Lower lobe of right lung (tissue), 2 donors: ENCODE measurements at regions not wholly inside any gene's neighbourhood (a gene's known extent, or its start where the extent isn't known, plus 50 kb on each side); places are given as distances from the start of the nearest gene placed in this dataset.

Experiments
- ATAC-seq, 2 donors: fragments of 200-7000 bp; cut with Tn5 transposase; one replicate each; pipeline ENCODE4 v1.9.1; 2020 to 2022; ENCODE audit warnings: mild to moderate bottlenecking in 2 of 2, moderate library complexity in 2 of 2
- DNase-seq: peaks from one replicate; pipeline ENCODE4 v3.0.0-alpha.2; 2020
- H3K27ac ChIP-seq: fragments of 200-600 bp; one replicate; pipeline ENCODE4 v1.8.0; 2022
- H3K27me3 ChIP-seq: fragments of 200-600 bp; one replicate; pipeline ENCODE4 v1.8.0; 2022; ENCODE audit warnings: low read depth
- H3K36me3 ChIP-seq: fragments of 200-600 bp; one replicate; pipeline ENCODE4 v1.8.0; 2022; ENCODE audit warnings: mild to moderate bottlenecking
- H3K4me1 ChIP-seq: fragments of 200-600 bp; one replicate; pipeline ENCODE4 v1.8.0; 2022
- H3K4me3 ChIP-seq: fragments of 200-600 bp; one replicate; pipeline ENCODE4 v1.8.0; 2022; ENCODE audit warnings: mild to moderate bottlenecking
- H3K9me3 ChIP-seq: fragments of 200-600 bp; one replicate; pipeline ENCODE4 v1.8.0; 2022
- CTCF ChIP-seq: fragments of 200-600 bp; IDR thresholded peaks from one replicate; pipeline ENCODE4 v1.8.0; 2022; ENCODE audit warnings: antibody characterized with exemption, mild to moderate bottlenecking
- intact Hi-C: fragments of 100-400 bp; cut with DNase I; formaldehyde crosslinking; loops from one replicate; pipeline ENCODE4 v1.11.0; 2022
- donor health status: DM: no; HTN: yes; CAD: no; lungs with severe emphysema.

- no peaks in the 10 kb centered on the region for H3K36me3 ChIP-seq
- H3K27me3 ChIP-seq = no peaks in the 10 kb centered on the region
- H3K4me3 ChIP-seq = no peak overlapping the region
- no peak overlapping the region for H3K27ac ChIP-seq
- intact Hi-C loops = no loop called here
- ATAC-seq = no peak
- no peak for DNase-seq
- H3K4me1 ChIP-seq = no peaks in the 10 kb centered on the region
- TF ChIP-seq CTCF = no peak
- peaks cover 1% of the 10 kb centered on the region for H3K9me3 ChIP-seq
Observed at GRCh38 chr15:98493966-98494511, 154.3 kb upstream of the IGF1R start.

DNA sequence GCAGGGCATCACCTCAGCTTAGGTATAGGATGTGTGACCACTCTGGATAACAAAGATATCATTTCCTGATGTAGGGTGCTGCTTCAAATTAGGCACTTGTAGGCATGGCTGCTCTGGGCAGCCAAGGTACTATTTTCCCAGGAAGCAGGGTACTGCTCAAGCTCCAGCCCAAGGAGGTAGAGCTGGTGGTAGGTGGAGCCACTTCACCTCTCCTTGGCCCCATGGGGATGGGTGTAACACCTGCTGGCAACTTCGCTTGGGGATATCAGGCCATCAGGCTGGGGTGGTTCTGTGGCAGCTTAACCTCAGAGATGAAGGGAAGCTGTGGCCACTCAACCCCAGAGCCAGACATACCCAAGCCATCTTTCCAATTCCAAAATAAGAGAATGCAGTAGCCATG is 147.1 kb upstream of the IGF1R start:
- intact Hi-C loops = no loop called here
- DNase-seq = no peak

GRCh38 chr15:98501632-98502031 is 146.7 kb upstream of the IGF1R start:
- Histone ChIP-seq H3K36me3 (no peaks in the 10 kb centered on the region), H3K4me1 (peaks cover 11% of the 10 kb centered on the region), H3K27me3 (no peaks in the 10 kb centered on the region), H3K9me3 (peaks cover 6% of the 10 kb centered on the region), H3K4me3 (no peak overlapping the region), H3K27ac (no peak overlapping the region)
- intact Hi-C loops = no loop called here
- ATAC-seq (no peak), DNase-seq (no peak)
- no peak for TF ChIP-seq CTCF

More for the DNA sequence above, 147.1 kb upstream of the IGF1R start:
- no peak for TF ChIP-seq CTCF
- Histone ChIP-seq H3K36me3 (no peaks in the 10 kb centered on the region), H3K27ac (no peak overlapping the region), H3K27me3 (no peaks in the 10 kb centered on the region), H3K4me1 (peaks cover 8% of the 10 kb centered on the region), H3K9me3 (peaks cover 6% of the 10 kb centered on the region), H3K4me3 (no peak overlapping the region)
- no peak for ATAC-seq

DNA sequence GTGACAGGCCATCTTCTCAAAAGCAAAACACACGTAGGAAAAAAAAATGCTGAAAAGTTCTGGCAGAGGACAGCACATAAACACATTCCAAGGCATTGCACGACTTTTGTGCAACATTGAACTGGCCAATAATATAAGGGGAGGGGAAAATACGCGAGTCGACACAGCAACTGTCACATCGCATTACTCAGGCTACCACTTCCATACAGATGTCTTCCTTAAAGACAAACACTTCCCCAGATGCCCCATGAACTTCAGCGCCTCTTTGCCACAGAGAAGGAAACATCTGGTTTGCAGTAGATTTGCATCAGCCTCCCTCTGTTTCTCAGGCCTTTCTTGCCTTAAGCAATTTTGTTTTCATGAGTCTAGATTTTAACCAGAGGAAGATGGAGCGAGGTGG is 144.4 kb upstream of the IGF1R start:
- intact Hi-C loops = no loop called here
- Histone ChIP-seq H3K27ac (no peak overlapping the region), H3K4me3 (no peak overlapping the region), H3K4me1 (peaks cover 11% of the 10 kb centered on the region), H3K9me3 (peaks cover 6% of the 10 kb centered on the region), H3K36me3 (no peaks in the 10 kb centered on the region), H3K27me3 (no peaks in the 10 kb centered on the region)
- TF ChIP-seq CTCF = no peak
- peak; percentile 40 to 66 for ATAC-seq
- DNase-seq = no peak

DNA sequence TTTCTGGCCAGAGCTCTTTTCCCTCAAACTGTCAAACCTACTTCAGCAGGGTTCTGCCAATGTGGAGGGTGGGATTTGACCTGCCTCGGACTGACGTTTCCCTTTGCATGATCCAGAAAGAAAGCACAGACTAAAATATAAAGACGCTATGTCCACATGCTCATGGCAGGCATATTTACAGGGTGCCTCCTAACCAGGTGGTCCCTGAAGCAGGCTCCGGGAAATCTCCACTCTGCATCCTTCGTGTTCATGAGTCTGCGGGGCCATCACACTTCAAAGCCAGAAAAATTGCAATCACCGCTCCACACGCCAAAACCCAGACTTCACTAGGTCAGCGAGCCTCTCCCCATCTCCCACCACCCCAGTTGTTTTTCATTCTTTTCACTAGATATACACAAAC is 143.3 kb upstream of the IGF1R start:
- no peak for ATAC-seq
- no peak for DNase-seq
- no peaks in the 10 kb centered on the region for H3K36me3 ChIP-seq
- no peaks in the 10 kb centered on the region for H3K27me3 ChIP-seq
- H3K4me3 ChIP-seq = no peak overlapping the region
- H3K4me1 ChIP-seq = peaks cover 11% of the 10 kb centered on the region
- intact Hi-C loops = no loop called here
- H3K27ac ChIP-seq = no peak overlapping the region
- no peaks in the 10 kb centered on the region for H3K9me3 ChIP-seq
- TF ChIP-seq CTCF = no peak

GRCh38 chr15:98505611-98506031 is 142.7 kb upstream of the IGF1R start:
- DNase-seq (no peak), ATAC-seq (peak; percentile 28 to 69)
- Histone ChIP-seq H3K4me1 (peaks cover 11% of the 10 kb centered on the region), H3K27me3 (no peaks in the 10 kb centered on the region), H3K36me3 (no peaks in the 10 kb centered on the region), H3K4me3 (no peak overlapping the region), H3K9me3 (no peaks in the 10 kb centered on the region), H3K27ac (no peak overlapping the region)
- intact Hi-C loops = no loop called here
- TF ChIP-seq CTCF = no peak
